H1 (cell line): ENCODE measurements at regions not wholly inside any gene's neighbourhood (a gene's known extent, or its start where the extent isn't known, plus 50 kb on each side); places are given as distances from the start of the nearest gene placed in this dataset.
A peak's percentile ranks its signal among the peaks of the same experiment; 100 is the strongest.

Source experiments
- CTCF ChIA-PET: fragments of 300-600 bp; sonication (Branson Sonifier 250); formaldehyde crosslinking; loops from one replicate; lab custom pipeline; 2021; ENCODE audit not compliant: partially characterized antibody; lab: Charles Lee
- POLR2A ChIA-PET: fragments of 300-600 bp; sonication (Branson Sonifier 250); formaldehyde crosslinking; loops from one replicate; lab custom pipeline; 2021; ENCODE audit warnings: inconsistent platforms; ENCODE audit not compliant: partially characterized antibody; lab: Charles Lee
- DNase-seq, 2 experiments: peaks; one replicate each; pipeline versions ENCODE4 v3.0.0 to v3.0.0-alpha.2; 2010 to 2022; ENCODE audit warnings: low spot score in 2 of 2, low read depth in 1 of 2, mixed read lengths in 1 of 2
- FAIRE-seq: peaks from 2 replicates; lab custom pipeline; 2011; peaks lifted over from hg19 to GRCh38; lab: Jason Lieb, UNC
- H2AFZ ChIP-seq: 2 replicates; pipeline ENCODE4 v1.8.1; 2012; ENCODE audit warnings: low read length, inconsistent platforms
- H2AK5ac ChIP-seq: 2 replicates; pipeline ENCODE4 v1.6.1; 2013; ENCODE audit warnings: low read depth, low read length
- H2BK120ac ChIP-seq: replicated peaks from 2 replicates; pipeline ENCODE3; 2013; ENCODE audit warnings: low read depth, low read length, inconsistent platforms
- H2BK12ac ChIP-seq: 2 replicates; pipeline ENCODE4 v1.6.1; 2013; ENCODE audit warnings: low read depth, low read length
- H2BK15ac ChIP-seq: 2 replicates; pipeline ENCODE4 v1.6.1; 2013; ENCODE audit warnings: low read length
- H2BK20ac ChIP-seq: 2 replicates; pipeline ENCODE4 v1.6.1; 2013; ENCODE audit warnings: low read length
- H2BK5ac ChIP-seq: 2 replicates; pipeline ENCODE4 v1.6.1; 2013; ENCODE audit warnings: low read depth, low read length
- H3K14ac ChIP-seq: 2 replicates; pipeline ENCODE4 v1.6.1; 2013; ENCODE audit warnings: inconsistent platforms; ENCODE audit not compliant: insufficient read length
- H3K18ac ChIP-seq: 2 replicates; pipeline ENCODE4 v1.6.1; 2013; ENCODE audit warnings: low read length; ENCODE audit errors: extremely low read depth
- H3K23ac ChIP-seq: 2 replicates; pipeline ENCODE4 v1.6.1; 2013; ENCODE audit warnings: inconsistent platforms; ENCODE audit not compliant: insufficient read length
- H3K23me2 ChIP-seq: 2 replicates; pipeline ENCODE4 v1.6.1; 2013; ENCODE audit warnings: low read depth, low read length
- H3K27ac ChIP-seq: 2 replicates; pipeline ENCODE4 v1.6.1; 2011; ENCODE audit warnings: low read depth, low read length, inconsistent platforms
- H3K27me3 ChIP-seq, 4 experiments: replicated peaks in 1 of 4; 1 replicate in 1 of 4; 2 replicates in 3 of 4; pipeline versions ENCODE4 v1.6.1 to v1.8.1; 2011 to 2013; ENCODE audit warnings: low read length in 3 of 4, mild to moderate bottlenecking in 3 of 4, inconsistent platforms in 2 of 4, mixed read lengths in 2 of 4, moderate library complexity in 1 of 4; ENCODE audit not compliant: control insufficient read depth in 3 of 4, insufficient read depth in 3 of 4; ENCODE audit errors: extremely low read depth in 1 of 4
- H3K36me3 ChIP-seq, 4 experiments: 2 replicates each; pipeline versions ENCODE4 v1.6.1 to v1.8.1; 2011 to 2013; ENCODE audit warnings: mild to moderate bottlenecking in 4 of 4, low read length in 3 of 4, moderate library complexity in 2 of 4, control low read depth in 1 of 4, inconsistent platforms in 1 of 4; ENCODE audit not compliant: insufficient read depth in 4 of 4, control insufficient read depth in 2 of 4
- H3K4ac ChIP-seq: replicated peaks from 2 replicates; pipeline ENCODE3; 2013; ENCODE audit warnings: low read length, low read depth, mixed read lengths, inconsistent platforms; ENCODE audit not compliant: insufficient read length
- H3K4me1 ChIP-seq, 4 experiments: replicated peaks in 1 of 4; 1 replicate in 1 of 4; 2 replicates in 3 of 4; pipeline versions ENCODE4 v1.6.1 to v1.8.1; 2011 to 2013; ENCODE audit warnings: low read length in 3 of 4, inconsistent platforms in 2 of 4, mixed read lengths in 1 of 4; ENCODE audit not compliant: insufficient read depth in 4 of 4, control insufficient read depth in 3 of 4
- H3K4me2 ChIP-seq, 2 experiments: 2 replicates each; pipeline versions ENCODE4 v1.6.1 to v1.8.1; 2011 to 2013; ENCODE audit warnings: low read depth in 2 of 2, low read length in 2 of 2, control low read depth in 1 of 2, inconsistent platforms in 1 of 2, mild to moderate bottlenecking in 1 of 2; ENCODE audit not compliant: insufficient read depth in 1 of 2
- H3K4me3 ChIP-seq, 4 experiments: fragments of 200-600, 300-600 bp in 1 of 4; sonication (generic), shearing (Covaris generic), sonication (Bioruptor Twin) in 1 of 4; 2 replicates each; pipeline versions ENCODE4 v1.5.1 to v1.8.1; 2011 to 2016; ENCODE audit warnings: low read length in 4 of 4, low read depth in 3 of 4, control low read depth in 2 of 4, inconsistent platforms in 2 of 4, mild to moderate bottlenecking in 2 of 4, mixed read lengths in 1 of 4, moderate library complexity in 1 of 4; ENCODE audit not compliant: insufficient read depth in 2 of 4; ENCODE audit errors: extremely low read depth in 1 of 4
- H3K56ac ChIP-seq: replicated peaks from 2 replicates; pipeline ENCODE3; 2013; ENCODE audit warnings: low read depth, mild to moderate bottlenecking, mixed read lengths, low read length, inconsistent platforms; ENCODE audit not compliant: insufficient read length
- H3K79me1 ChIP-seq: 2 replicates; pipeline ENCODE4 v1.6.1; 2013; ENCODE audit warnings: low read depth, low read length, control low read depth
- H3K79me2 ChIP-seq, 2 experiments: 2 replicates each; pipeline versions ENCODE4 v1.6.1 to v1.8.1; 2012 to 2013; ENCODE audit warnings: low read length in 2 of 2, mild to moderate bottlenecking in 2 of 2, inconsistent platforms in 1 of 2; ENCODE audit not compliant: insufficient read depth in 2 of 2, control insufficient read depth in 1 of 2
- H3K9ac ChIP-seq, 4 experiments: replicated peaks in 1 of 4; 1 replicate in 1 of 4; 2 replicates in 3 of 4; pipeline versions ENCODE4 v1.6.1 to v1.8.1; 2011 to 2013; ENCODE audit warnings: low read depth in 3 of 4, low read length in 3 of 4, control low read depth in 2 of 4, mild to moderate bottlenecking in 2 of 4, moderate library complexity in 2 of 4, inconsistent platforms in 1 of 4; ENCODE audit errors: extremely low read depth in 1 of 4
- H3K9me3 ChIP-seq, 2 experiments: 2 replicates each; pipeline versions ENCODE4 v1.6.1 to v1.8.1; 2012 to 2013; ENCODE audit warnings: mild to moderate bottlenecking in 2 of 2, moderate library complexity in 2 of 2, control low read depth in 1 of 2, inconsistent platforms in 1 of 2, low read depth in 1 of 2, low read length in 1 of 2, mixed read lengths in 1 of 2; ENCODE audit not compliant: insufficient read depth in 2 of 2
- H4K20me1 ChIP-seq, 2 experiments: replicated peaks in 1 of 2; 2 replicates each; pipeline versions ENCODE3 to v1.8.1; 2011 to 2013; ENCODE audit warnings: inconsistent platforms in 2 of 2, low read length in 2 of 2, mild to moderate bottlenecking in 1 of 2; ENCODE audit not compliant: insufficient read depth in 2 of 2, control insufficient read depth in 1 of 2
- H4K5ac ChIP-seq: 2 replicates; pipeline ENCODE4 v1.6.1; 2013; ENCODE audit warnings: low read length, low read depth, mixed read lengths, inconsistent platforms; ENCODE audit not compliant: insufficient read length
- H4K8ac ChIP-seq: 2 replicates; pipeline ENCODE4 v1.8.0; 2013; ENCODE audit warnings: mild to moderate bottlenecking, moderate library complexity, low read length, inconsistent platforms; ENCODE audit not compliant: insufficient read depth; ENCODE audit errors: extremely low read depth
- H4K91ac ChIP-seq: replicated peaks from 2 replicates; pipeline ENCODE3; 2013; ENCODE audit warnings: low read length, mixed read lengths, inconsistent platforms; ENCODE audit not compliant: insufficient read length
- GABPA ChIP-seq: IDR thresholded peaks from 2 replicates; pipeline ENCODE4 v1.6.1; 2011; ENCODE audit warnings: mild to moderate bottlenecking, low read length, moderate library complexity, borderline replicate concordance; ENCODE audit not compliant: insufficient read depth
- HDAC2 ChIP-seq, 2 experiments: fragments of 300-600 bp in 1 of 2; sonication (generic) in 1 of 2; IDR thresholded peaks; 2 replicates each; pipeline ENCODE4 v1.6.1; 2011 to 2012; ENCODE audit warnings: low read depth in 2 of 2, low read length in 2 of 2, mild to moderate bottlenecking in 2 of 2, moderate library complexity in 2 of 2, borderline replicate concordance in 1 of 2, inconsistent platforms in 1 of 2
- KDM1A ChIP-seq: fragments of 200-600, 300-600 bp; sonication (generic); IDR thresholded peaks from 2 replicates; pipeline ENCODE4 v1.7.1; 2016; ENCODE audit warnings: mild to moderate bottlenecking, low read length, borderline replicate concordance
- NANOG ChIP-seq: IDR thresholded peaks from 2 replicates; pipeline ENCODE4 v1.6.1; 2011; ENCODE audit warnings: low read length, low read depth, mild to moderate bottlenecking, inconsistent platforms; ENCODE audit not compliant: insufficient read depth, poor library complexity, severe bottlenecking
- POU5F1 ChIP-seq: IDR thresholded peaks from 2 replicates; pipeline ENCODE4 v1.6.1; 2011; ENCODE audit warnings: low read depth, mild to moderate bottlenecking, low read length, moderate library complexity
- TEAD4 ChIP-seq: IDR thresholded peaks from 2 replicates; pipeline ENCODE4 v1.6.1; 2012; ENCODE audit warnings: low read depth, low read length, inconsistent platforms, mixed read lengths
- WGBS, 2 experiments: shearing (Covaris generic) in 1 of 2; methylation state at CpG; one replicate each; pipeline versions ENCODE4 v1.1.6 to v1.1.7; 2013 to 2015; ENCODE audit warnings: low lambda C conversion rate in 2 of 2, mixed read lengths in 2 of 2, inconsistent platforms in 1 of 2, low coverage in 1 of 2, missing lambda C conversion rate in 1 of 2; ENCODE audit not compliant: insufficient replicate concordance in 2 of 2, insufficient coverage in 1 of 2, insufficient read length in 1 of 2; ENCODE audit errors: extremely low coverage in 1 of 2, missing lambda C conversion rate in 1 of 2; 5-methylcytosine and 5-hydroxymethylcytosine counted together

- Histone ChIP-seq H3K14ac (no peak overlapping the region), H3K27me3 (no peaks in the 10 kb centered on the region; a peak in 1 of 7 replicates), H2BK15ac (no peak overlapping the region; the same call in 1 of the 2 replicates), H3K23me2 (no peaks in the 10 kb centered on the region), H2BK5ac (peak overlapping the region; percentile 50; the same call in 1 of the 2 replicates), H3K56ac (no peak overlapping the region), H4K20me1 (no peaks in the 10 kb centered on the region), H3K4ac (peak overlapping the region; percentile 24), H3K23ac (no peak overlapping the region), H3K4me2 (peak overlapping the region; percentile 36 to 55), H2AK5ac (peak overlapping the region; percentile 32; the same call in 1 of the 2 replicates), H2BK12ac (peak overlapping the region; percentile 76), H3K4me3 (peak overlapping the region in 2 of 4 experiments; percentile 20 to 30; a peak in 4 of 8 replicates), H3K4me1 (peaks cover 20 to 26% (median 21%) of the 10 kb centered on the region in 4 experiments), H4K8ac (no peak overlapping the region), H3K36me3 (no peaks in the 10 kb centered on the region), H3K79me1 (no peaks in the 10 kb centered on the region), H2AFZ (no peak overlapping the region), H3K79me2 (no peaks in the 10 kb centered on the region), H2BK120ac (peak overlapping the region; percentile 56), H2BK20ac (peak overlapping the region; percentile 94), H4K5ac (peak overlapping the region; percentile 2), H3K9ac (0 out of 7 replicates have a peak overlapping the region, but pooled peaks of 2 of the 4 experiments have one; percentile 15 to 20), H4K91ac (peak overlapping the region; percentile 31), H3K9me3 (no peaks in the 10 kb centered on the region), H3K18ac (peak overlapping the region; percentile 74; the same call in 1 of the 2 replicates), H3K27ac (peak overlapping the region; percentile 67; the same call in 1 of the 2 replicates)
- WGBS, 2 experiments: 30% methylated on average over 15 of the region's 15 CpGs; no CpG with 5 or more reads in 1 of the 2 experiments
- peak; percentile 62 to 64 for DNase-seq
- CTCF ChIA-PET: interaction anchor here (0.8 to 4.4 kb wide), 5 partner anchors 17 to 166 kb away, joined by 3 to 22 read pairs (median 3); no protein-coding TSS in a partner anchor
- peak; percentile 97 for FAIRE-seq
- POLR2A ChIA-PET: interaction anchor here (1.4 kb wide), 1 partner anchor 8 kb away, joined by 4 read pairs; no protein-coding TSS in a partner anchor
- TF ChIP-seq KDM1A (peak; percentile 99), POU5F1 (peak; percentile 59; the same call in 1 of the 2 replicates), GABPA (no peak), HDAC2 (IDR thresholded peaks at IDR 0.05; ENCODE audit: borderline replicate concordance in 1 of 2, low read depth in 2 of 2, low read length in 2 of 2) (peak in 1 of 2 experiments; percentile 97; a peak in 2 of 4 replicates), NANOG (no peak), TEAD4 (peak; percentile 86)
These were observed 353.0 kb upstream of the EEF2KMT start for GRCh38 chr16:5450409-5451104.
